ENCODE measurements at regions not wholly inside any gene's neighbourhood (a gene's known extent, or its start where the extent isn't known, plus 50 kb on each side); places are given as distances from the start of the nearest gene placed in this dataset.
"Not testable (repeated sequence)": the region's sequence is repeated elsewhere in the genome, so short reads cannot be mapped to it uniquely, and the experiment has no call there.

DNA sequence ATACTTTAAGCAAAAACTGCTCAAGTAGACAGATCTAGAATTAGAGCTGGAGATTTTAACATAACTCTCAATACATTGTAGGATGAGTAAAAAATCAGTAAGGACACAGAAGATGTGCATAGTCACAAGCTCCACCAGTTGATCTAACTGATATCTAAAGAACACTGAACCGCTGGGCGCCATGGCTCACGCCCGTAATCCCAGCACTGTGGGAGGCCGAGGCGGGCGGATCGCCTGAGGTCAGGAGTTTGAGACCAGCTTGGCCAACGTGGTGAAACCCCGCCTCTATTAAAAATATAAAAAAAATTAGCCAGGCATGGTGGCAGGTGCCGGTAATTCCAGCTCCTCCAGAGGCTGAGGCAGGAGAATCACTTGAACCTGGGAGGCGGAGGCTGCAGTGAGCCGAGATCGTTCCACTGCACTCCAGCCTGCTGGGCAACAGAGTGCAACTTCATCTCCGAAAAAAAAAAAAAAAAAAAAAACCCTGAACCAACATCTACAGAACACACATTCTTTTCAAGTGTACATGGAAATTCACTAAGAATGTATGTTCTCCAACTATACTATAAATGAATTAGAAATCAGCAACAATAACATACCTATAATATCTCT lies 1431.8 kb downstream of the FOXD4L5 start:
- not testable (repeated sequence) for H3K4me1 Mint-ChIP-seq

DNA sequence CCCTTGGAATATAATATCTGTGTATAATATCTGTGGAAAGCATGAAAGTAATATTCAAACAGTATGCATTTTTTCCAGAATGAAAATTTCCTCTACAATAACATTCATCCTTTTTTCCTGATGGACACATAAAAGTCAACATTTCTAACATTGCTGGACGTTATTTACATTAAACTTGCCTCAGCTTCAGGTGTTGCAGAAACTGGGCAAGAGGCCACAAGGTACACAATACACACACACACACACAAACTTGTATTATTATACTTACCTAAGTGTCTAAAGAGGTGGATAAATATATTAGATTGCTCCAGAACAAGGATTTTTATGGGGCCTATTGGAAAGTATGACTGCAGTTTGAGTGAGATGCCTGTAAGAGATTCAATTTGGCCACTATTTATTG lies 1460.2 kb downstream of the FOXD4L5 start:
- H3K27me3 ChIP-seq (ENCODE audit: insufficient read depth, low read length); DNase-seq; H3K27ac ChIP-seq (ENCODE audit: insufficient read length, low read depth, low read length); H3K14ac ChIP-seq (ENCODE audit: insufficient read depth, low read length); H3K23ac ChIP-seq (ENCODE audit: insufficient read length, low read depth, low read length); H3K79me1 ChIP-seq (ENCODE audit: insufficient read depth, low read depth, low read length, poor library complexity, severe bottlenecking); H2BK15ac ChIP-seq (ENCODE audit: low read depth, low read length); H3K56ac ChIP-seq (ENCODE audit: insufficient read length, low read depth, low read length); H3K4me2 ChIP-seq (ENCODE audit: insufficient read depth, insufficient read length, low read length); H3K4ac ChIP-seq (ENCODE audit: low read depth, low read length); H2AK5ac ChIP-seq (ENCODE audit: insufficient read length, low read length); H3K18ac ChIP-seq (ENCODE audit: insufficient read length, low read depth, low read length); H3K4me1 Mint-ChIP-seq; H4K20me1 ChIP-seq (ENCODE audit: control insufficient read depth, insufficient read depth, insufficient read length); H4K5ac ChIP-seq (ENCODE audit: insufficient read length, low read depth, low read length); H3K9ac ChIP-seq (ENCODE audit: extremely low read depth, insufficient read length, low read length); H2BK120ac ChIP-seq (ENCODE audit: low read depth, low read length, poor library complexity, severe bottlenecking); H4K91ac ChIP-seq (ENCODE audit: insufficient read length, low read depth, low read length); H3K79me2 ChIP-seq (ENCODE audit: insufficient read depth, low read length); H3T11ph ChIP-seq (ENCODE audit: low read length); H2BK20ac ChIP-seq (ENCODE audit: low read depth, low read length, poor library complexity, severe bottlenecking); H3K4me3 Mint-ChIP-seq; H4K8ac ChIP-seq (replicated peaks; ENCODE audit: insufficient read length, low read depth, low read length); H3K4me1 ChIP-seq (ENCODE audit: insufficient read depth, low read length); H2AFZ ChIP-seq (ENCODE audit: low read length); H2BK5ac ChIP-seq (ENCODE audit: insufficient read length, low read length); H3K27ac Mint-ChIP-seq; H3K23me2 ChIP-seq (ENCODE audit: insufficient read length, low read depth, low read length, poor library complexity, severe bottlenecking); H2BK12ac ChIP-seq (ENCODE audit: insufficient read length, low read depth, low read length): not testable (repeated sequence)
- peaks cover 38 to 46% of the 10 kb centered on the region in 2 experiments for H3K9me3 Mint-ChIP-seq
- H3K27me3 Mint-ChIP-seq (ENCODE audit: low read depth) = peaks cover 32% of the 10 kb centered on the region
- peaks cover 8 to 11% (median 10%) of the 10 kb centered on the region in 3 experiments for H3K36me3 Mint-ChIP-seq (ENCODE audit: insufficient read depth in 1 of 3, low read depth in 3 of 3)
- H3K9me3 ChIP-seq (ENCODE audit: control insufficient read depth, low read depth, low read length) = peaks cover 16% of the 10 kb centered on the region
- no CpG with 5 or more reads among the region's 1 CpG for WGBS (ENCODE audit: extremely low coverage, insufficient read length, low lambda C conversion rate)

More for the DNA sequence above, 1431.8 kb downstream of the FOXD4L5 start:
- H4K5ac ChIP-seq (ENCODE audit: insufficient read length, low read depth, low read length); H3K79me2 ChIP-seq (ENCODE audit: insufficient read depth, low read length); H2AFZ ChIP-seq (ENCODE audit: low read length); H3K23ac ChIP-seq (ENCODE audit: insufficient read length, low read depth, low read length); H3K4me1 ChIP-seq (ENCODE audit: insufficient read depth, low read length); H3K9me3 ChIP-seq (ENCODE audit: control insufficient read depth, low read depth, low read length); H3K14ac ChIP-seq (ENCODE audit: insufficient read depth, low read length); H3K4ac ChIP-seq (ENCODE audit: low read depth, low read length); H3K27me3 Mint-ChIP-seq (ENCODE audit: low read depth); H3K4me2 ChIP-seq (ENCODE audit: insufficient read depth, insufficient read length, low read length); H3K4me3 Mint-ChIP-seq; H3K27ac Mint-ChIP-seq; H2BK20ac ChIP-seq (ENCODE audit: low read depth, low read length, poor library complexity, severe bottlenecking); H2BK12ac ChIP-seq (ENCODE audit: insufficient read length, low read depth, low read length); H3T11ph ChIP-seq (ENCODE audit: low read length); H4K20me1 ChIP-seq (ENCODE audit: control insufficient read depth, insufficient read depth, insufficient read length); H3K79me1 ChIP-seq (ENCODE audit: insufficient read depth, low read depth, low read length, poor library complexity, severe bottlenecking); H3K23me2 ChIP-seq (ENCODE audit: insufficient read length, low read depth, low read length, poor library complexity, severe bottlenecking); H2BK15ac ChIP-seq (ENCODE audit: low read depth, low read length); H2BK120ac ChIP-seq (ENCODE audit: low read depth, low read length, poor library complexity, severe bottlenecking); H3K27ac ChIP-seq (ENCODE audit: insufficient read length, low read depth, low read length); H3K9ac ChIP-seq (ENCODE audit: extremely low read depth, insufficient read length, low read length); H3K27me3 ChIP-seq (ENCODE audit: insufficient read depth, low read length); H4K91ac ChIP-seq (ENCODE audit: insufficient read length, low read depth, low read length); H2AK5ac ChIP-seq (ENCODE audit: insufficient read length, low read length); H2BK5ac ChIP-seq (ENCODE audit: insufficient read length, low read length); DNase-seq; H3K18ac ChIP-seq (ENCODE audit: insufficient read length, low read depth, low read length); H4K8ac ChIP-seq (replicated peaks; ENCODE audit: insufficient read length, low read depth, low read length); H3K36me3 Mint-ChIP-seq (ENCODE audit: insufficient read depth in 1 of 3, low read depth in 3 of 3); H3K56ac ChIP-seq (ENCODE audit: insufficient read length, low read depth, low read length): not testable (repeated sequence)
- peaks cover 68 to 73% of the 10 kb centered on the region in 2 experiments for H3K9me3 Mint-ChIP-seq
- no CpG with 5 or more reads among the region's 15 CpGs for WGBS (ENCODE audit: extremely low coverage, insufficient read length, low lambda C conversion rate)
